OCI-LY3 (cell line): ENCODE measurements at regions not wholly inside any gene's neighbourhood (a gene's known extent, or its start where the extent isn't known, plus 50 kb on each side); places are given as distances from the start of the nearest gene placed in this dataset.

Experiments used
- H2AFZ ChIP-seq: fragments of 200-600, 300-600 bp; shearing (Covaris generic); 2 replicates; pipeline ENCODE4 v1.6.0; 2014; ENCODE audit warnings: antibody characterized with exemption, low read depth, low read length
- H3K27ac ChIP-seq: fragments of 200-600, 300-600 bp; sonication (generic); 2 replicates; pipeline ENCODE4 v1.5.1; 2014; ENCODE audit warnings: mild to moderate bottlenecking, low read length, moderate library complexity, mixed read lengths
- H3K27me3 ChIP-seq: fragments of 200-600, 300-600 bp; sonication (generic); 2 replicates; pipeline ENCODE4 v1.6.1; 2014; ENCODE audit warnings: low read depth, low read length, mixed read lengths
- H3K36me3 ChIP-seq: fragments of 200-600, 300-600 bp; sonication (generic); replicated peaks from 2 replicates; pipeline ENCODE3; 2014; ENCODE audit warnings: low read depth, low read length, mixed read lengths
- H3K4me1 ChIP-seq: fragments of 300-600, 200-600 bp; sonication (generic); 2 replicates; pipeline ENCODE4 v1.6.1; 2014; ENCODE audit warnings: low read length, mixed read lengths
- H3K4me2 ChIP-seq: fragments of 200-600, 300-600 bp; sonication (generic); 2 replicates; pipeline ENCODE4 v1.6.1; 2014; ENCODE audit warnings: low read length, mixed read lengths
- H3K4me3 ChIP-seq: fragments of 300-600, 200-600 bp; sonication (generic); 2 replicates; pipeline ENCODE4 v1.5.1; 2014; ENCODE audit warnings: antibody characterized with exemption, mild to moderate bottlenecking, low read length, moderate library complexity
- H3K79me2 ChIP-seq: fragments of 300-600, 200-600 bp; shearing (Covaris generic); 2 replicates; pipeline ENCODE4 v1.6.1; 2014; ENCODE audit warnings: mild to moderate bottlenecking, low read length, mixed read lengths
- H3K9ac ChIP-seq: fragments of 300-600, 200-600 bp; shearing (Covaris generic); 2 replicates; pipeline ENCODE4 v1.6.0; 2014; ENCODE audit warnings: mild to moderate bottlenecking, low read length, moderate library complexity
- H3K9me3 ChIP-seq: fragments of 200-600, 300-600 bp; shearing (Covaris generic); 2 replicates; pipeline ENCODE4 v1.6.1; 2014; ENCODE audit warnings: low read length, mixed read lengths; ENCODE audit not compliant: insufficient read depth
- H4K20me1 ChIP-seq: fragments of 200-600, 300-600 bp; sonication (generic); 2 replicates; pipeline ENCODE4 v1.6.1; 2016; ENCODE audit warnings: low read length, mixed read lengths; ENCODE audit not compliant: insufficient read depth
- EZH2phosphoT487 ChIP-seq: fragments of 200-600 bp; shearing (Covaris generic); IDR thresholded peaks from 2 replicates; pipeline ENCODE4 v1.6.1; 2018; ENCODE audit warnings: antibody characterized with exemption, mixed run types, low read depth
- TF ChIP-seq, protein P1 (sequence below): fragments of 200-600, 300-600 bp; sonication (generic); IDR thresholded peaks from 2 replicates; pipeline ENCODE4 v1.5.1; 2014; ENCODE audit warnings: antibody characterized with exemption, low read length, low read depth

GRCh38 chr21:41100826-41101550 lies 67.0 kb upstream of the BACE2 start:
- TF ChIP-seq, protein P1, sequence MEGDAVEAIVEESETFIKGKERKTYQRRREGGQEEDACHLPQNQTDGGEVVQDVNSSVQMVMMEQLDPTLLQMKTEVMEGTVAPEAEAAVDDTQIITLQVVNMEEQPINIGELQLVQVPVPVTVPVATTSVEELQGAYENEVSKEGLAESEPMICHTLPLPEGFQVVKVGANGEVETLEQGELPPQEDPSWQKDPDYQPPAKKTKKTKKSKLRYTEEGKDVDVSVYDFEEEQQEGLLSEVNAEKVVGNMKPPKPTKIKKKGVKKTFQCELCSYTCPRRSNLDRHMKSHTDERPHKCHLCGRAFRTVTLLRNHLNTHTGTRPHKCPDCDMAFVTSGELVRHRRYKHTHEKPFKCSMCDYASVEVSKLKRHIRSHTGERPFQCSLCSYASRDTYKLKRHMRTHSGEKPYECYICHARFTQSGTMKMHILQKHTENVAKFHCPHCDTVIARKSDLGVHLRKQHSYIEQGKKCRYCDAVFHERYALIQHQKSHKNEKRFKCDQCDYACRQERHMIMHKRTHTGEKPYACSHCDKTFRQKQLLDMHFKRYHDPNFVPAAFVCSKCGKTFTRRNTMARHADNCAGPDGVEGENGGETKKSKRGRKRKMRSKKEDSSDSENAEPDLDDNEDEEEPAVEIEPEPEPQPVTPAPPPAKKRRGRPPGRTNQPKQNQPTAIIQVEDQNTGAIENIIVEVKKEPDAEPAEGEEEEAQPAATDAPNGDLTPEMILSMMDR: no peak
- TF ChIP-seq EZH2phosphoT487: no peak
- H3K27ac ChIP-seq: no peak overlapping the region
- no peaks in the 10 kb centered on the region for H3K79me2 ChIP-seq

DNA sequence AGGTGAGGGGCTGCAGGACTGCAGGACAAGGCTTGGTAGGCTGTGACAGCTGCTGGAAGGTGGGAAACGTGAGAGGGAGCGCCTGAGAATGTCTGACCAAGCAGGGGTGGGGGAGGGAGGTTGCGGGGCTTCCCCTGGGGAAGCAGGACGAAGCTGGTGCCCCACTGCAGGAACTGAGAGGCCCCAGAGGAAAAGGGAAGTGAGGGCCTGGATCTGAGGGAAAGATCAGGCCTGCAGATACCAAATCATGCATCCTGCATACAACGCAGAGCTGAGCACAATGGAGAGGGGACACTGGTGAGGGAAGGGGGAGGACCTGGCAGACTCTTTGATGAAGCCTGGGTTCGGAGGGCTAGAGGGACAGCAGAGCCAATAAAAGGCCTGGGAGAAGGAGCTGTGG lies 65.7 kb upstream of the BACE2 start:
- Histone ChIP-seq H3K27ac (no peak overlapping the region), H2AFZ (no peak overlapping the region), H3K4me1 (no peaks in the 10 kb centered on the region), H3K36me3 (no peaks in the 10 kb centered on the region), H3K4me2 (no peak overlapping the region), H4K20me1 (no peaks in the 10 kb centered on the region), H3K79me2 (no peaks in the 10 kb centered on the region), H3K27me3 (peaks cover 3% of the 10 kb centered on the region; the same call in 1 of the 2 replicates), H3K4me3 (no peak overlapping the region), H3K9ac (no peak overlapping the region), H3K9me3 (no peaks in the 10 kb centered on the region)
- TF ChIP-seq, protein P1: no peak
- no peak for TF ChIP-seq EZH2phosphoT487

More at GRCh38 chr21:41100826-41101550, 67.0 kb upstream of the BACE2 start:
- Histone ChIP-seq H3K36me3 (no peaks in the 10 kb centered on the region), H2AFZ (no peak overlapping the region), H3K9ac (no peak overlapping the region), H3K4me3 (no peak overlapping the region), H3K4me2 (no peak overlapping the region), H3K27me3 (peaks cover 3% of the 10 kb centered on the region; the same call in 1 of the 2 replicates), H3K4me1 (no peaks in the 10 kb centered on the region), H3K9me3 (no peaks in the 10 kb centered on the region), H4K20me1 (no peaks in the 10 kb centered on the region)

DNA sequence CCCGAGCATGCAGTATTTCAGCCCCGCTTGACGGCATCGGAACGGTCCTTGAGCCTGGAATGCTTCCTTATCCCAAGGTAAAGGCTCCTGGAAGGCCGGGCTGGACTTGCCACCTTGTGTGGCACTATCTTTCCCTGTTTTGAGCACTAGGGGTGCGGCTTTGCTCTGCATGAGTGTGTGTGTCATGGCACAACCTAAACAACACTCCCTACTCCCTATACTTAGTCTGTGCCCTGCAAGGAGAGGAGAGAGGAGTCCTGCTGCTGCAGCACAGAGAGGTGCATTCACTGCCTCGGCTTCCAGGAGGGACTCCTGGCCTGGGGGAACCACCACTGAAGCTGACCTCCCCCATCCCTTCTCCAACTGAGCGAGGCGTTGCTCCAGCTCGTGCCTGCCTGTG lies 60.4 kb upstream of the BACE2 start:
- Histone ChIP-seq H3K27ac (no peak overlapping the region), H3K4me2 (no peak overlapping the region), H3K4me1 (no peaks in the 10 kb centered on the region), H3K36me3 (no peaks in the 10 kb centered on the region), H3K27me3 (peaks cover 3% of the 10 kb centered on the region; the same call in 1 of the 2 replicates), H3K9ac (no peak overlapping the region), H3K4me3 (no peak overlapping the region), H3K9me3 (no peaks in the 10 kb centered on the region), H3K79me2 (no peaks in the 10 kb centered on the region), H2AFZ (no peak overlapping the region), H4K20me1 (no peaks in the 10 kb centered on the region)
- TF ChIP-seq EZH2phosphoT487: no peak
- TF ChIP-seq, protein P1: no peak

- Histone ChIP-seq H3K27me3 (peaks cover 3% of the 10 kb centered on the region; the same call in 1 of the 2 replicates), H3K4me3 (no peak overlapping the region), H4K20me1 (no peaks in the 10 kb centered on the region), H3K9ac (no peak overlapping the region), H3K4me1 (no peaks in the 10 kb centered on the region), H2AFZ (no peak overlapping the region), H3K36me3 (no peaks in the 10 kb centered on the region), H3K79me2 (no peaks in the 10 kb centered on the region), H3K27ac (no peak overlapping the region), H3K4me2 (no peak overlapping the region), H3K9me3 (no peaks in the 10 kb centered on the region)
- no peak for TF ChIP-seq EZH2phosphoT487
- TF ChIP-seq, protein P1: no peak
Measured at GRCh38 chr21:41108668-41109585, 59.0 kb upstream of the BACE2 start.
